ENCODE measurements at regions not wholly inside any gene's neighbourhood (a gene's known extent, or its start where the extent isn't known, plus 50 kb on each side); places are given as distances from the start of the nearest gene placed in this dataset.

DNA sequence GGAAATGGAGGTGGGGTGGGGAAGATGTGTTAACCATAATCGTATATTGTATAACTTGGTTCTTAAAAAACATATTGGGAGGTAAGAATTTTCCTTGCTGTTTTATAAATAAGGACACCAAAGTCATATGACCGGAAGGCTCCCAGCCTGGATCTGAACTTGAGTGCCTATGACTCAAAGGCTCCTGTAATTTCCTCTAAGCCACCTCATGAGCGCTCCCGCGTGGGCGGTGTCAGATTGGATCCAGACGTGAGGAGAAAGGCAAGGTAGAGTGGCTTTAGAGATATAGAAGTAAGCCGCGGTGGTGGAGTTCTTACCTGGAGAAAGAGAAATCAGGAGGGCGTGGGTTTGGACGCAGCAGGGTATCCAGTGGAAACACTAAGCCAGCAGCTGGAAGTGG lies 196.2 kb upstream of the NLRP1 start:
- TF ChIP-seq, protein P1, sequence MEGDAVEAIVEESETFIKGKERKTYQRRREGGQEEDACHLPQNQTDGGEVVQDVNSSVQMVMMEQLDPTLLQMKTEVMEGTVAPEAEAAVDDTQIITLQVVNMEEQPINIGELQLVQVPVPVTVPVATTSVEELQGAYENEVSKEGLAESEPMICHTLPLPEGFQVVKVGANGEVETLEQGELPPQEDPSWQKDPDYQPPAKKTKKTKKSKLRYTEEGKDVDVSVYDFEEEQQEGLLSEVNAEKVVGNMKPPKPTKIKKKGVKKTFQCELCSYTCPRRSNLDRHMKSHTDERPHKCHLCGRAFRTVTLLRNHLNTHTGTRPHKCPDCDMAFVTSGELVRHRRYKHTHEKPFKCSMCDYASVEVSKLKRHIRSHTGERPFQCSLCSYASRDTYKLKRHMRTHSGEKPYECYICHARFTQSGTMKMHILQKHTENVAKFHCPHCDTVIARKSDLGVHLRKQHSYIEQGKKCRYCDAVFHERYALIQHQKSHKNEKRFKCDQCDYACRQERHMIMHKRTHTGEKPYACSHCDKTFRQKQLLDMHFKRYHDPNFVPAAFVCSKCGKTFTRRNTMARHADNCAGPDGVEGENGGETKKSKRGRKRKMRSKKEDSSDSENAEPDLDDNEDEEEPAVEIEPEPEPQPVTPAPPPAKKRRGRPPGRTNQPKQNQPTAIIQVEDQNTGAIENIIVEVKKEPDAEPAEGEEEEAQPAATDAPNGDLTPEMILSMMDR (conservative IDR thresholded peaks at IDR 0.05 in 1 of 2, IDR thresholded peaks at IDR 0.05 in 1 of 2; ENCODE audit: extremely low read depth in 1 of 2, insufficient read depth in 1 of 2, low read depth in 1 of 2, low read length in 2 of 2), result no peak
- TF ChIP-seq EZH2 (IDR thresholded peaks at IDR 0.05; ENCODE audit: borderline replicate concordance, low read length), result no peak
